ENCODE measurements at regions not wholly inside any gene's neighbourhood (a gene's known extent, or its start where the extent isn't known, plus 50 kb on each side); places are given as distances from the start of the nearest gene placed in this dataset.

GRCh38 chr5:85849411-85849810, 768.3 kb upstream of the COX7C start:
- H3K4me1 ChIP-seq: no peaks in the 10 kb centered on the region
- ATAC-seq (no peak), DNase-seq (no peak)
- H3K4me3 ChIP-seq: no peak overlapping the region
- no peak for TF ChIP-seq CTCF (IDR thresholded peaks at IDR 0.05)
- H3K27me3 ChIP-seq (ENCODE audit: insufficient read depth in 3 of 3, low read length in 2 of 3): no peaks in the 10 kb centered on the region
- no peaks in the 10 kb centered on the region for H3K36me3 ChIP-seq (ENCODE audit: insufficient read depth in 1 of 2, low read depth in 1 of 2)
- 45 to 65% (median 60%) methylated on average over 4 of the region's 4 CpGs for WGBS, 3 donors
- no peaks in the 10 kb centered on the region for H3K9me3 ChIP-seq
- H3K27ac ChIP-seq: no peak overlapping the region
- intact Hi-C loops (cut with DNase I): no loop called here

- H3K4me3 ChIP-seq: no peak overlapping the region
- 73 to 85% (median 80%) methylated on average over 3 of the region's 3 CpGs for WGBS, 3 donors
- ATAC-seq (no peak), DNase-seq (no peak)
- TF ChIP-seq CTCF (IDR thresholded peaks at IDR 0.05): no peak
- intact Hi-C loops (cut with DNase I): no loop called here
- H3K9me3 ChIP-seq: no peaks in the 10 kb centered on the region
- H3K27me3 ChIP-seq (ENCODE audit: insufficient read depth in 3 of 3, low read length in 2 of 3): no peaks in the 10 kb centered on the region
- H3K4me1 ChIP-seq: no peaks in the 10 kb centered on the region
- no peak overlapping the region for H3K27ac ChIP-seq
- H3K36me3 ChIP-seq (ENCODE audit: insufficient read depth in 1 of 2, low read depth in 1 of 2): no peaks in the 10 kb centered on the region
Measured at GRCh38 chr5:85865296-85865695, 752.4 kb upstream of the COX7C start.

- Histone ChIP-seq H3K4me3 (no peak overlapping the region), H3K27ac (no peak overlapping the region), H3K9me3 (no peaks in the 10 kb centered on the region), H3K27me3 (ENCODE audit: insufficient read depth in 3 of 3, low read length in 2 of 3) (no peaks in the 10 kb centered on the region), H3K4me1 (no peaks in the 10 kb centered on the region), H3K36me3 (ENCODE audit: insufficient read depth in 1 of 2, low read depth in 1 of 2) (no peaks in the 10 kb centered on the region)
- intact Hi-C loops (cut with DNase I): no loop called here
- no peak for TF ChIP-seq CTCF (IDR thresholded peaks at IDR 0.05)
- WGBS, 3 donors: 82 to 83% (median 83%) methylated on average over 5 of the region's 5 CpGs
- ATAC-seq: no peak
- no peak for DNase-seq
Measured at GRCh38 chr5:85868070-85868469, 749.7 kb upstream of the COX7C start.

GRCh38 chr5:85893996-85894395, 723.7 kb upstream of the COX7C start:
- H3K4me3 ChIP-seq: no peak overlapping the region
- no peaks in the 10 kb centered on the region for H3K4me1 ChIP-seq
- DNase-seq (no peak), ATAC-seq (no peak)
- TF ChIP-seq CTCF (IDR thresholded peaks at IDR 0.05): no peak
- H3K27me3 ChIP-seq (ENCODE audit: insufficient read depth in 3 of 3, low read length in 2 of 3): no peaks in the 10 kb centered on the region
- no peaks in the 10 kb centered on the region for H3K9me3 ChIP-seq
- intact Hi-C loops (cut with DNase I): no loop called here
- no peaks in the 10 kb centered on the region for H3K36me3 ChIP-seq (ENCODE audit: insufficient read depth in 1 of 2, low read depth in 1 of 2)
- WGBS, 3 donors: 45 to 56% (median 49%) methylated on average over 2 of the region's 2 CpGs
- H3K27ac ChIP-seq: no peak overlapping the region

- TF ChIP-seq CTCF (IDR thresholded peaks at IDR 0.05): no peak
- no peak for ATAC-seq
- no peaks in the 10 kb centered on the region for H3K9me3 ChIP-seq
- no peaks in the 10 kb centered on the region for H3K4me1 ChIP-seq
- intact Hi-C loops (cut with DNase I): no loop called here
- H3K4me3 ChIP-seq: no peak overlapping the region
- no peak for DNase-seq
- H3K27me3 ChIP-seq (ENCODE audit: insufficient read depth in 3 of 3, low read length in 2 of 3): no peaks in the 10 kb centered on the region
- WGBS, 3 donors: 34 to 59% (median 36%) methylated on average over 4 of the region's 4 CpGs
- no peaks in the 10 kb centered on the region for H3K36me3 ChIP-seq (ENCODE audit: insufficient read depth in 1 of 2, low read depth in 1 of 2)
- no peak overlapping the region for H3K27ac ChIP-seq
Measured at GRCh38 chr5:85896514-85896913, 721.2 kb upstream of the COX7C start.

All from psoas muscle (tissue), 7 donors.